Fibroblast of skin of right biceps (primary cell): ENCODE measurements at regions not wholly inside any gene's neighbourhood (a gene's known extent, or its start where the extent isn't known, plus 50 kb on each side); places are given as distances from the start of the nearest gene placed in this dataset.

ENCODE experiments used
- DNase-seq: peaks from one replicate; pipeline ENCODE4 v3.0.0-alpha.2; 2013

GRCh38 chr3:28743271-28743670, 394.6 kb upstream of the AZI2 start:
- no peak for DNase-seq

GRCh38 chr3:28743831-28744230, 395.2 kb upstream of the AZI2 start:
- DNase-seq = no peak

- peak; percentile 22 for DNase-seq
These were observed 396.8 kb upstream of the AZI2 start for GRCh38 chr3:28745436-28745835.

- peak; percentile 24 for DNase-seq
These were observed 397.4 kb upstream of the AZI2 start for GRCh38 chr3:28745916-28746617.

- no peak for DNase-seq
These were observed 398.4 kb upstream of the AZI2 start for GRCh38 chr3:28746990-28747389.

GRCh38 chr3:28751864-28752263, 403.2 kb upstream of the AZI2 start:
- DNase-seq = no peak

- no peak for DNase-seq
These were observed 403.7 kb upstream of the AZI2 start for GRCh38 chr3:28752290-28752689.

- no peak for DNase-seq
These were observed 407.4 kb upstream of the AZI2 start for GRCh38 chr3:28756056-28756455.

- DNase-seq = no peak
These were observed 409.5 kb upstream of the AZI2 start for GRCh38 chr3:28758115-28758514.

GRCh38 chr3:28761375-28761774, 412.8 kb upstream of the AZI2 start:
- no peak for DNase-seq

- no peak for DNase-seq
These were observed 416.6 kb upstream of the AZI2 start for GRCh38 chr3:28765194-28765593.

- no peak for DNase-seq
These were observed 419.8 kb upstream of the AZI2 start for GRCh38 chr3:28768439-28768838.

- DNase-seq = no peak
These were observed 429.3 kb upstream of the AZI2 start for GRCh38 chr3:28777806-28778475.

GRCh38 chr3:28780480-28780879, 431.9 kb upstream of the AZI2 start:
- no peak for DNase-seq

GRCh38 chr3:28781053-28781452, 432.4 kb upstream of the AZI2 start:
- no peak for DNase-seq

GRCh38 chr3:28786446-28786845, 437.8 kb upstream of the AZI2 start:
- no peak for DNase-seq

- DNase-seq = no peak
These were observed 439.9 kb upstream of the AZI2 start for GRCh38 chr3:28788571-28788970.

- peak; percentile 3 for DNase-seq
These were observed 443.2 kb upstream of the AZI2 start for GRCh38 chr3:28791713-28792255.

- no peak for DNase-seq
These were observed 444.0 kb upstream of the AZI2 start for GRCh38 chr3:28792604-28793003.

- peak; percentile 1 for DNase-seq
These were observed 450.5 kb upstream of the AZI2 start for GRCh38 chr3:28799084-28799483.

- DNase-seq = no peak
These were observed 451.6 kb upstream of the AZI2 start for GRCh38 chr3:28800203-28800602.

- DNase-seq = no peak
These were observed 459.4 kb upstream of the AZI2 start for GRCh38 chr3:28808068-28808467.

- no peak for DNase-seq
These were observed 464.9 kb upstream of the RBMS3 start for GRCh38 chr3:28816017-28816416.

GRCh38 chr3:28824316-28824715, 456.6 kb upstream of the RBMS3 start:
- DNase-seq = no peak

- DNase-seq = no peak
These were observed 454.0 kb upstream of the RBMS3 start for GRCh38 chr3:28826840-28827239.
